Esophagus squamous epithelium (tissue), 4 donors: ENCODE measurements at regions not wholly inside any gene's neighbourhood (a gene's known extent, or its start where the extent isn't known, plus 50 kb on each side); places are given as distances from the start of the nearest gene placed in this dataset.

Experiments used
- CTCF ChIP-seq, 6 experiments: fragments of 450-650 bp in 4 of 6; fragments of 200-600 bp in 2 of 6; sonication (generic) in 2 of 6; IDR thresholded peaks; one replicate each; pipeline ENCODE4 v1.5.1; 2016 to 2019; ENCODE audit warnings: antibody characterized with exemption in 6 of 6, mild to moderate bottlenecking in 4 of 6, moderate library complexity in 4 of 6
- POLR2A ChIP-seq, 4 donors: fragments of 450-650 bp; IDR thresholded peaks; one replicate each; pipeline ENCODE4 v1.6.1; 2017; ENCODE audit warnings: antibody characterized with exemption in 4 of 4, mild to moderate bottlenecking in 4 of 4, moderate library complexity in 3 of 4

DNA sequence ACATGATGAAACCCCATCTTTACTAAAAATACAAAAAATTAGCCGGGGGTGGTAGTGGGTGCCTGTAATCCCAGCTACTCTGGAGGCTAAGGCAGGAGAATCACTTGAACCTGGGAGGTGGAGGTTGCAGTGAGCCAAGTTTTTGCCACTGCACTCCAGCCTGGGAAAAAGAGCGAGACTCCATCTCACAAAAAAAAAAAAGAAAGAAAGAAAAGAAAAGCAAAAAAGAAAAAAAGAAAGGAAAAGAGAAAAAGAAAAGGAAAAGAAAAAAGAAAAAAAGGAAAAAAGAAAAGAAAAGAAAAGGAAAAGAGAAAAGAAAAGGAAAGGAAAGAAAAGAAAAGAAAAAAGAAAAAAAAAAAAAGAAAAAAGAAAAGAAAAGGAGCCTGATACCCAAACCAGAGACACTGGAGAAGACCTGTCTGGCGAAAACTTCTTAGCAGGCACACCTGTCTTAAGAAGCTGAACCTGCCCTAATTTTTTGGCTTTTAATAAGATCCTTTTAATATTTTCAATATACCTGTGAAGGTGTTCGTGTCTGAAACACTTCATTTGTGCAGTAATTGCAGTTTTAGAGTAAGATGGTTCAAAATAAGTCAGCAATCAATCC is 164.7 kb upstream of the IRX2 start:
- TF ChIP-seq CTCF (IDR thresholded peaks at IDR 0.05) (no peak), POLR2A (IDR thresholded peaks at IDR 0.05) (no peak)
